AG09319 (cell line): ENCODE measurements at regions not wholly inside any gene's neighbourhood (a gene's known extent, or its start where the extent isn't known, plus 50 kb on each side); places are given as distances from the start of the nearest gene placed in this dataset.

ENCODE experiments used
- DNase-seq: peaks from one replicate; pipeline ENCODE4 v3.0.0-alpha.2; 2010; ENCODE audit warnings: low read depth; ENCODE audit errors: extremely low read depth
- TF ChIP-seq, protein P1 (sequence below): IDR thresholded peaks from 2 replicates; pipeline ENCODE4 v1.5.1; 2011; ENCODE audit warnings: low read depth, mild to moderate bottlenecking, inconsistent platforms, low read length, moderate library complexity

DNA sequence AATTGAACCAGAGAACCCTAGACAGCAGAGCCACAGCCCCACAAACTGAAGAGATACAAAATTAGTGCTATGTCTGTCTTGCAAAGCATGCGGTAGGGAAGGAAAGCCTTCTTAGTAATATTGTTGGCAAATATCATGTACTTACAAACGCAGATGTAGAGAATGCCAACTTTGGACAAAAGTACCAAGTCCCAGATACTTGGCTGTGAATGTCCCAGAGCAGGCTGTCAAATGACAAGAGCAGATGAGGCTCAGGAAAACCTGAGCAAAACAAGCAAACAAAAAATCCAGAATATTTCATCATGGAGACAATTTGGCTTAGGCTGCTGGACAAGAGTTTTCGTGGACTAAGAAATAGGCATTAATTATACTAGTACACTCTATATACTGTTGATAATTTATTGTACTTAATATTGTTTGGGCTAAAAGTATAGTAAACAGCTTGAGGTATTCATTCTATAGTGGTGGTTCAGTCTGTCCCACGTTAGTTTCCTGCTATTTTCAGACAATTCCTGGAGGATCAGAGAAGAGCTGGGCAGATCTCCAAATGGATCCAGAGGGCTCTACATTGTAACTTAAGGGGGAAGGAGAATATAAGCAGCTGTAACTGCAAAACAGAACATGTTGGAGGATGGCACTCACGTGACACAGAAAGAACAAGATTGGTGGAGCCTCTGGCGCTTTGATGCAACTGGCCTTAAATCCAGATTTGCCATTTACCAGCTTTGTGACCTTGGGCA, 329.8 kb downstream of the ATP23 start:
- no peak for DNase-seq

GRCh38 chr12:58272461-58272860, 331.1 kb downstream of the ATP23 start:
- no peak for DNase-seq
- TF ChIP-seq, protein P1, sequence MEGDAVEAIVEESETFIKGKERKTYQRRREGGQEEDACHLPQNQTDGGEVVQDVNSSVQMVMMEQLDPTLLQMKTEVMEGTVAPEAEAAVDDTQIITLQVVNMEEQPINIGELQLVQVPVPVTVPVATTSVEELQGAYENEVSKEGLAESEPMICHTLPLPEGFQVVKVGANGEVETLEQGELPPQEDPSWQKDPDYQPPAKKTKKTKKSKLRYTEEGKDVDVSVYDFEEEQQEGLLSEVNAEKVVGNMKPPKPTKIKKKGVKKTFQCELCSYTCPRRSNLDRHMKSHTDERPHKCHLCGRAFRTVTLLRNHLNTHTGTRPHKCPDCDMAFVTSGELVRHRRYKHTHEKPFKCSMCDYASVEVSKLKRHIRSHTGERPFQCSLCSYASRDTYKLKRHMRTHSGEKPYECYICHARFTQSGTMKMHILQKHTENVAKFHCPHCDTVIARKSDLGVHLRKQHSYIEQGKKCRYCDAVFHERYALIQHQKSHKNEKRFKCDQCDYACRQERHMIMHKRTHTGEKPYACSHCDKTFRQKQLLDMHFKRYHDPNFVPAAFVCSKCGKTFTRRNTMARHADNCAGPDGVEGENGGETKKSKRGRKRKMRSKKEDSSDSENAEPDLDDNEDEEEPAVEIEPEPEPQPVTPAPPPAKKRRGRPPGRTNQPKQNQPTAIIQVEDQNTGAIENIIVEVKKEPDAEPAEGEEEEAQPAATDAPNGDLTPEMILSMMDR: no peak

More for the DNA sequence above, 329.8 kb downstream of the ATP23 start:
- TF ChIP-seq, protein P1: no peak

DNA sequence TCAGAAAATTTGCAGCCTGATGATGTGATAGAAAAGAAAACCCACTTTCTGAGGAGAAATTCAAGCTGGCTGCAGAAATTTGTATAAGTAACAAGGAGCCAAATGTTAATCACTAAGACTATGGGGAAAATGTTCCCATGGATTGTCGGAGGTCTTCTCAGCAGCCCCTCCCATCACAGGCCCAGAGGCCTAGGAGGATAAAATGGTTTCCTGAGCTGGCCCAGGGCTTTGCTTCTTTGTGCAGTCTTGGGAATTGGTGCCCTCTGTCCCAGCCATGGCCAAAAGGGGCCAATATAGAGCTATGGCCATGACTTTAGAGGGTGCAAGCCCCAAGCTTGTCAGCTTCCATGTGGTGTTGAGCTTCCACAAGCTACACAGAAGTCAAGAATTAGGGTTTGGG, 335.9 kb downstream of the ATP23 start:
- no peak for DNase-seq
- TF ChIP-seq, protein P1: no peak

DNA sequence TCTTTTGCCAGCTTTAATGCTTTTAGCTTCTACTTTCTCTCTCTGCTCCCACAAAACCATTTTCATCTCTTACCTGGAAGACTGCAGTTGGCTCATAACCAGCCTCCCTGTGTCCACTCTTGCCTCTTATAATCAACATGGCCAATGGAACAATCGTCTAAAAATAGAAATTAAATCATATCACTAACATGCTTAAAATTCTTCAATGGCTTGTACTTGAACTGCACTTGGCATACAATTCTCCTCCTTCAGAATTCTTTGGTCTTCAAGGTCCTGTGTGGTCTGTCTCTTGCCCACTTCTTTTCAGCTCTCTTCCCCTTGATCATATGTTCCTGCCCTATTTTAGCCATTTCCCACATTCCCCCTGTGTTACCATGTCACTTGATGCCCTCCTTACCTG, 342.2 kb downstream of the ATP23 start:
- TF ChIP-seq, protein P1: no peak
- DNase-seq: no peak

DNA sequence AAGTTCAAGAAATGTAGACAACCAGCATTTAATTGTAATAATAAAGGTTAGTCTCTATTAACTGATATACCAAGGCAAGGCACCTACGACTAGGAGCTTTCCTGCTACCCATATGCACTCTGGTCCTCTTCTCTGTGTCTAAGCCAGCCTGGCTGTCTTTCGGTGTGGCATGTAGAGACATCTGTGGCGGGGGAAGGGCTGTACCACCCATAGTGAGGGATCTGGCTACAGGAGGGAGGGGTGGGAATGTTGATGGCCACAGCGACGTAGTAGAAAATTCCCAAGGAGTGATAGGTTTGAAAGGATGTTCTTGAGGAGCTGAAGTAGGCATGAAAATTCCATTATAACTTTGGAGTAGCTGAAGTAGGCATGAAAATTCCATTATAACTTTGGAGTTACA, 344.2 kb downstream of the ATP23 start:
- DNase-seq: no peak
- TF ChIP-seq, protein P1: no peak

GRCh38 chr12:58286353-58286752, 345.0 kb downstream of the ATP23 start:
- TF ChIP-seq, protein P1: no peak
- DNase-seq: no peak

GRCh38 chr12:58288190-58288589, 346.8 kb downstream of the ATP23 start:
- DNase-seq: peak; percentile 66
- TF ChIP-seq, protein P1: no peak
